Lung (tissue), 11 donors: ENCODE measurements at regions not wholly inside any gene's neighbourhood (a gene's known extent, or its start where the extent isn't known, plus 50 kb on each side); places are given as distances from the start of the nearest gene placed in this dataset.

Experiments used
- ATAC-seq: fragments of 200-7000 bp; cut with Tn5 transposase; one replicate; pipeline ENCODE4 v1.9.1; 2020; ENCODE audit warnings: moderate number of reproducible peaks; ENCODE audit not compliant: insufficient read depth, low FRiP score
- DNase-seq, 3 donors: peaks; one replicate each; pipeline ENCODE4 v3.0.0-alpha.2; 2013 to 2017
- H3K27ac ChIP-seq, 2 donors: one replicate each; pipeline ENCODE4 v1.5.1; 2013; ENCODE audit warnings: mild to moderate bottlenecking in 2 of 2, moderate library complexity in 2 of 2, control low read depth in 1 of 2, inconsistent platforms in 1 of 2, low read depth in 1 of 2, low read length in 1 of 2
- H3K27me3 ChIP-seq, 3 donors: one replicate each; pipeline ENCODE4 v1.5.1; 2013; ENCODE audit warnings: low read length in 2 of 3; ENCODE audit not compliant: control insufficient read depth in 3 of 3, insufficient read depth in 3 of 3
- H3K36me3 ChIP-seq, 4 donors: one replicate each; pipeline ENCODE4 v1.5.1; 2013; ENCODE audit warnings: low read length in 4 of 4, mild to moderate bottlenecking in 1 of 4, moderate library complexity in 1 of 4; ENCODE audit not compliant: control insufficient read depth in 4 of 4, insufficient read depth in 4 of 4
- H3K4me1 ChIP-seq, 5 donors: one replicate each; pipeline ENCODE4 v1.5.1; 2013; ENCODE audit warnings: low read length in 5 of 5, mild to moderate bottlenecking in 2 of 5, moderate library complexity in 1 of 5; ENCODE audit not compliant: control insufficient read depth in 5 of 5, insufficient read depth in 5 of 5
- H3K4me3 ChIP-seq: one replicate; pipeline ENCODE4 v1.5.1; 2013; ENCODE audit warnings: mild to moderate bottlenecking, control low read depth, moderate library complexity
- H3K9ac ChIP-seq, 2 donors: one replicate each; pipeline ENCODE4 v1.5.1; 2013; ENCODE audit warnings: low read length in 2 of 2, control low read depth in 1 of 2; ENCODE audit not compliant: insufficient read depth in 1 of 2
- H3K9me3 ChIP-seq, 4 donors: one replicate each; pipeline ENCODE4 v1.5.1; 2013; ENCODE audit warnings: low read length in 3 of 4, mild to moderate bottlenecking in 1 of 4, moderate library complexity in 1 of 4; ENCODE audit not compliant: control insufficient read depth in 4 of 4, insufficient read depth in 3 of 4
- CTCF ChIP-seq: IDR thresholded peaks from 2 replicates; pipeline ENCODE4 v1.5.1; 2012; ENCODE audit warnings: mild to moderate bottlenecking; ENCODE audit errors: control extremely low read depth, extremely low read depth
- WGBS, 2 donors: extraction: QIAGEN DNeasy Blood & Tissue Kit; methylation state at CpG; one replicate each; pipeline ENCODE4 v1.1.7; 2013; 5-methylcytosine and 5-hydroxymethylcytosine counted together
- donor health status: control.
- donor health status: control.
- donor health status: Bipolar disorder and iron deficiency.
- donor health status: healthy.
- donor health status: DM: yes; HTN: yes; CAD: no.

GRCh38 chr3:59472541-59472940 lies 422.7 kb upstream of the CFAP20DC start:
- peaks cover 0 to 2% (median 0%) of the 10 kb centered on the region in 5 donors for H3K4me1 ChIP-seq
- no peak overlapping the region for H3K9ac ChIP-seq
- no peaks in the 10 kb centered on the region for H3K36me3 ChIP-seq
- DNase-seq (no peak), ATAC-seq (no peak)
- WGBS, 2 donors = 94% methylated on average over 3 of the region's 3 CpGs
- no peaks in the 10 kb centered on the region for H3K9me3 ChIP-seq
- H3K27me3 ChIP-seq = no peaks in the 10 kb centered on the region
- no peak overlapping the region for H3K27ac ChIP-seq
- no peak overlapping the region for H3K4me3 ChIP-seq
- no peak for TF ChIP-seq CTCF

GRCh38 chr3:59469948-59470723 lies 420.3 kb upstream of the CFAP20DC start:
- Histone ChIP-seq H3K9ac (no peak overlapping the region), H3K36me3 (no peaks in the 10 kb centered on the region), H3K9me3 (peaks cover 0 to 2% (median 0%) of the 10 kb centered on the region in 4 donors), H3K27ac (no peak overlapping the region), H3K27me3 (no peaks in the 10 kb centered on the region), H3K4me3 (no peak overlapping the region), H3K4me1 (peaks cover 0 to 2% (median 0%) of the 10 kb centered on the region in 5 donors)
- ATAC-seq (no peak), DNase-seq (no peak)
- no peak for TF ChIP-seq CTCF
- WGBS, 2 donors = 87 to 91% methylated on average over 2 of the region's 2 CpGs

- Histone ChIP-seq H3K4me3 (no peak overlapping the region), H3K9ac (no peak overlapping the region)
- no peak for TF ChIP-seq CTCF
These were observed 417.7 kb upstream of the CFAP20DC start for GRCh38 chr3:59467476-59467875.

More at GRCh38 chr3:59467476-59467875, 417.7 kb upstream of the CFAP20DC start:
- Histone ChIP-seq H3K4me1 (peaks cover 0 to 2% (median 0%) of the 10 kb centered on the region in 5 donors), H3K27me3 (no peaks in the 10 kb centered on the region), H3K9me3 (peaks cover 0 to 2% (median 0%) of the 10 kb centered on the region in 4 donors), H3K27ac (no peak overlapping the region), H3K36me3 (no peaks in the 10 kb centered on the region)
- WGBS, 2 donors = 87 to 88% methylated on average over 4 of the region's 4 CpGs
- ATAC-seq = no peak
- no peak for DNase-seq
